Stomach (tissue), 8 donors: ENCODE measurements at regions not wholly inside any gene's neighbourhood (a gene's known extent, or its start where the extent isn't known, plus 50 kb on each side); places are given as distances from the start of the nearest gene placed in this dataset.
A peak's percentile ranks its signal among the peaks of the same experiment; 100 is the strongest.
"Not testable (repeated sequence)": the region's sequence is repeated elsewhere in the genome, so short reads cannot be mapped to it uniquely, and the experiment has no call there.

Experiments
- DNase-seq, 2 donors: peaks; one replicate each; pipeline versions ENCODE4 v3.0.0 to v3.0.0-alpha.2; 2013 to 2019
- H3K27ac ChIP-seq, 5 donors: fragments of 200-600 bp in 4 of 5; sonication (generic) in 4 of 5; one replicate each; pipeline ENCODE4 v1.5.1; 2013 to 2019; ENCODE audit warnings: mild to moderate bottlenecking in 1 of 5, moderate library complexity in 1 of 5
- H3K27me3 ChIP-seq, 3 donors: fragments of 200-600 bp; sonication (generic); one replicate each; pipeline ENCODE4 v1.5.1; 2017 to 2019; ENCODE audit warnings: mixed run types in 1 of 3
- H3K36me3 ChIP-seq, 4 donors: fragments of 200-600 bp; sonication (generic); 1 replicate in 3 of 4; 2 replicates in 1 of 4; pipeline ENCODE4 v1.5.1; 2016 to 2019
- H3K4me1 ChIP-seq, 4 donors: fragments of 200-600 bp; sonication (generic); one replicate each; pipeline ENCODE4 v1.5.1; 2016 to 2019
- H3K4me3 ChIP-seq, 4 donors: fragments of 200-600 bp; sonication (generic) in 3 of 4; one replicate each; pipeline ENCODE4 v1.5.1; 2016 to 2019; ENCODE audit warnings: mild to moderate bottlenecking in 1 of 4
- H3K9me3 ChIP-seq, 4 donors: fragments of 200-600 bp; sonication (generic); one replicate each; pipeline ENCODE4 v1.5.1; 2016 to 2019
- EP300 ChIP-seq: sonication (generic); formaldehyde crosslinking; IDR thresholded peaks from one replicate; pipeline ENCODE4 v1.6.1; 2017; ENCODE audit warnings: antibody characterized with exemption
- POLR2A ChIP-seq, 4 donors: fragments of 450-650 bp; IDR thresholded peaks; one replicate each; pipeline ENCODE4 v1.6.1; 2016; ENCODE audit warnings: antibody characterized with exemption in 4 of 4, control low read depth in 2 of 4, mild to moderate bottlenecking in 1 of 4, moderate library complexity in 1 of 4
- POLR2AphosphoS5 ChIP-seq, 3 donors: sonication (generic); formaldehyde crosslinking; IDR thresholded peaks; one replicate each; pipeline ENCODE4 v1.6.1; 2016; ENCODE audit warnings: antibody characterized with exemption in 3 of 3
- WGBS, 5 donors: extraction: QIAGEN DNeasy Blood & Tissue Kit in 3 of 5; methylation state at CpG; one replicate each; pipeline versions ENCODE4 v1.1.5 to v1.1.7; 2013 to 2018; 5-methylcytosine and 5-hydroxymethylcytosine counted together
- intact Hi-C: fragments of 100-400 bp; cut with DNase I; formaldehyde crosslinking; loops from one replicate; pipeline ENCODE4 v1.15.1; 2023; ENCODE audit warnings: low total_unique reads
- TF ChIP-seq, protein P1 (sequence below), 7 experiments: fragments of 450-650 bp in 4 of 7; fragments of 200-600 bp in 3 of 7; sonication (generic) in 3 of 7; IDR thresholded peaks; one replicate each; pipeline ENCODE4 v1.5.1; 2016 to 2019; ENCODE audit warnings: antibody characterized with exemption in 7 of 7, control low read depth in 2 of 7, mild to moderate bottlenecking in 1 of 7
- donor health status: healthy with polysubstance abuse.
- donor health status: Bipolar disorder and iron deficiency.
- donor health status: healthy.

GRCh38 chr1:211890091-211890995, 59.8 kb upstream of the LPGAT1 start:
- intact Hi-C loops, H3K4me3 ChIP-seq, H3K27me3 ChIP-seq, H3K27ac ChIP-seq, H3K36me3 ChIP-seq, DNase-seq, H3K9me3 ChIP-seq, H3K4me1 ChIP-seq: not testable (repeated sequence)
- WGBS, 5 donors, result 94 to 96% (median 95%) methylated on average over 23 of the region's 23 CpGs

GRCh38 chr1:211889307-211890090, 58.9 kb upstream of the LPGAT1 start:
- intact Hi-C loops, H3K9me3 ChIP-seq, H3K36me3 ChIP-seq, H3K4me1 ChIP-seq, H3K27ac ChIP-seq, DNase-seq, H3K27me3 ChIP-seq: not testable (repeated sequence)
- 72 to 84% (median 76%) methylated on average over 12 to 50 of the region's 50 CpGs for WGBS, 5 donors
- peak overlapping the region in 1 of 4 donors; percentile 5 for H3K4me3 ChIP-seq

- Histone ChIP-seq H3K36me3 (no peaks in the 10 kb centered on the region), H3K4me3 (no peak overlapping the region), H3K27me3 (no peaks in the 10 kb centered on the region), H3K9me3 (no peaks in the 10 kb centered on the region), H3K27ac (no peak overlapping the region), H3K4me1 (no peaks in the 10 kb centered on the region)
- TF ChIP-seq EP300, result no peak
- TF ChIP-seq, protein P1, sequence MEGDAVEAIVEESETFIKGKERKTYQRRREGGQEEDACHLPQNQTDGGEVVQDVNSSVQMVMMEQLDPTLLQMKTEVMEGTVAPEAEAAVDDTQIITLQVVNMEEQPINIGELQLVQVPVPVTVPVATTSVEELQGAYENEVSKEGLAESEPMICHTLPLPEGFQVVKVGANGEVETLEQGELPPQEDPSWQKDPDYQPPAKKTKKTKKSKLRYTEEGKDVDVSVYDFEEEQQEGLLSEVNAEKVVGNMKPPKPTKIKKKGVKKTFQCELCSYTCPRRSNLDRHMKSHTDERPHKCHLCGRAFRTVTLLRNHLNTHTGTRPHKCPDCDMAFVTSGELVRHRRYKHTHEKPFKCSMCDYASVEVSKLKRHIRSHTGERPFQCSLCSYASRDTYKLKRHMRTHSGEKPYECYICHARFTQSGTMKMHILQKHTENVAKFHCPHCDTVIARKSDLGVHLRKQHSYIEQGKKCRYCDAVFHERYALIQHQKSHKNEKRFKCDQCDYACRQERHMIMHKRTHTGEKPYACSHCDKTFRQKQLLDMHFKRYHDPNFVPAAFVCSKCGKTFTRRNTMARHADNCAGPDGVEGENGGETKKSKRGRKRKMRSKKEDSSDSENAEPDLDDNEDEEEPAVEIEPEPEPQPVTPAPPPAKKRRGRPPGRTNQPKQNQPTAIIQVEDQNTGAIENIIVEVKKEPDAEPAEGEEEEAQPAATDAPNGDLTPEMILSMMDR (IDR thresholded peaks at IDR 0.05), result no peak
- TF ChIP-seq POLR2AphosphoS5 (IDR thresholded peaks at IDR 0.05), result no peak
- TF ChIP-seq POLR2A (IDR thresholded peaks at IDR 0.05), result no peak
- 91 to 95% (median 93%) methylated on average over 3 of the region's 3 CpGs for WGBS, 5 donors
- intact Hi-C loops, result no loop called here
- no peak for DNase-seq
These were observed 56.0 kb upstream of the LPGAT1 start for GRCh38 chr1:211886551-211886950.

DNA sequence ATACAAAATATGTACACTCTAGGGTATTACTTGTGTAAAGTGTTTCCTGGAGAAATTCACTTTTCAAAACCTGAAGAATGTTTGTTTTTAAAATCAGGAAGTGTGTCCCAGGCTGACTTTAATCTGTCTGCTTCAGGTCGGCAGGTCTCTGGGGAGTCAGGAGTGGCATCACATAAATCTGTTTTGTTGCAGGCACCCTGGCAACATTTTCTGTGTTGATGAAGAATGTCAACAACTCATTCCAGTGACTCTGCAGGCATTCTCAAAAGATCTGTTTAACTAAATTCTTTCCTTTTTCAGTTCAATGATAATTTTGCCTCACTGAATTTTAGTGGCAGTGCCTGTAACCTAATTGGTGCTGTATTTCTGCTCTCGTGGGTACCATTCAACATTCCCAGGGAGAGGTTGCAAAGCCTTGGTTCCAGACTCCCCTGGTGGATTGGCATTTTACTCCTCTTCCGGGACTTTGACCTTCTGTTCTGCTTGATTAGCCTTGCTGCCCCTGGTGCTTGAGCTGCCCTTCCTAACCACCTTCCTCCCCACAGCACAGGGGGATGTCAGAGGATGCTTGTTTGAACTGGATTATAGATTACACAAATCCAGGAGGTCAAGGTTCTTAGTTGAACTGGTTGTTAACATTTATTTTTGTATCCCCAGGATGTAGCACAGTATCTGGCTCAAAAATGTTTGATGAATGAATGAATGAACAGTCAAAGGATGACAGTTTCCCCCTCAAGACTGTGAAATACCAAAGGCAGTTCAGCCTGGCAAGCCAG, 55.4 kb upstream of the LPGAT1 start:
- Histone ChIP-seq H3K36me3 (no peaks in the 10 kb centered on the region), H3K4me1 (no peaks in the 10 kb centered on the region), H3K9me3 (no peaks in the 10 kb centered on the region), H3K27me3 (no peaks in the 10 kb centered on the region), H3K4me3 (no peak overlapping the region), H3K27ac (no peak overlapping the region)
- intact Hi-C loops, result no loop called here
- DNase-seq, result no peak
- 40 to 42% (median 41%) methylated on average over 3 of the region's 3 CpGs for WGBS, 5 donors
- TF ChIP-seq, protein P1 (IDR thresholded peaks at IDR 0.05), result no peak
- TF ChIP-seq POLR2A (IDR thresholded peaks at IDR 0.05) (no peak), POLR2AphosphoS5 (IDR thresholded peaks at IDR 0.05) (no peak), EP300 (no peak)

DNA sequence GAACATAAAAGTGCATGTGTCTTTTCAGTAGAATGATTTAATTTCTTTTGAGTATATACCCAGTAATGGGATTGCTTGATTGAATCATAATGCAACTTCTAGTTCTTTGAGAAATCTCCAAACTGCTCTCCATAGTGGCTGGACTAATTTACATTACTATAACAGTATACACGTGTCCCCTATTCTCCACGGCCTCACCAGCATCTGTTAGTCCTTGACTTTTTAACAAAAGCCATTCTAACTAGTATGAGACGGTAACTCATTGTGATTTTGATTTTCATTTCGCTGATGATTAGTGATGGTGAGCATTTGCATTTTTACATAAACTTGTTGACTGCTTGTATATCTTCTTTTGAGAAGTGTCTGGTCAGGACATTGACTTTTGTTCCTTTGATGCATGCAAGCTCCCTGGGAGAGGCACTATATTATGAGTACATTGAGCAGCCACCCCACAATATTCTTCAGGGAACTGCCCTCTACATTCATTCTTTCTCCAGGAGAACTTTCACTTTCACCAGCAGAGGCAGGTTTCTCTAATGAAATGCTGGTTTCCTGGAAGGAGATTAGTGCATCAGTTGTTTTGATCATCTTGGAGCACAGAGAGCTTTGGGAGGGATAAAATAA, 51.9 kb upstream of the LPGAT1 start:
- H3K9me3 ChIP-seq, result no peaks in the 10 kb centered on the region
- no peak overlapping the region for H3K27ac ChIP-seq
- no peaks in the 10 kb centered on the region for H3K36me3 ChIP-seq
- intact Hi-C loops, result no loop called here
- DNase-seq, result no peak
- 89 to 93% (median 91%) methylated on average over 4 of the region's 4 CpGs for WGBS, 5 donors
- H3K4me3 ChIP-seq, result no peak overlapping the region
- TF ChIP-seq POLR2A (IDR thresholded peaks at IDR 0.05) (no peak), EP300 (no peak), POLR2AphosphoS5 (IDR thresholded peaks at IDR 0.05) (no peak)
- TF ChIP-seq, protein P1 (IDR thresholded peaks at IDR 0.05), result no peak
- no peaks in the 10 kb centered on the region for H3K4me1 ChIP-seq
- no peaks in the 10 kb centered on the region for H3K27me3 ChIP-seq
